ENCODE measurements at regions not wholly inside any gene's neighbourhood (a gene's known extent, or its start where the extent isn't known, plus 50 kb on each side); places are given as distances from the start of the nearest gene placed in this dataset.
"Not testable (repeated sequence)": the region's sequence is repeated elsewhere in the genome, so short reads cannot be mapped to it uniquely, and the experiment has no call there.

DNA sequence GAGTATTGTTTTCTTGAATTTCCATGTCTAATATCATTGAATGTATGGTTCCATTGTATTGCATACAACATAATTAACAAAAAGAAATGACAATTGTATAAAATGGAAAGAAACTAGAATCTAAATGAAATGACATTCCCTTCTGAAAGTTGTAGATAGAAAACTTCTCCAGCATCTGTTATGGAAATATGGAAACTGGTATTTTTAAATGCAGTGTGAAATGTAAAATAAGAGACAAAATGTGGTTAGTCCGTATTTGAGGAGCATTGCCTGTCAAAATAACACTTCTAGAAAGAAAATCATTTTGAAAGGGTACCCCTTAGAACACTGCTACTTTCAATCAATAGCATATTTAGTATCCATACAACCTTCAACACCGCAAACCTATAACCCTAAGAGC, 286.3 kb upstream of the CELF2 start:
- DNase-seq = no peak
- Histone ChIP-seq H2BK15ac (replicated peaks; ENCODE audit: low read depth) (no peak overlapping the region), H3K79me2 (ENCODE audit: control insufficient read depth, insufficient read depth, low read length) (no peaks in the 10 kb centered on the region), H2BK120ac (ENCODE audit: low read depth, low read length) (no peak overlapping the region), H4K8ac (ENCODE audit: low read depth, low read length) (no peak overlapping the region), H2AK5ac (ENCODE audit: low read length) (no peak overlapping the region), H3K4ac (ENCODE audit: low read depth, low read length) (no peak overlapping the region), H3K18ac (ENCODE audit: low read length) (no peak overlapping the region), H3K56ac (ENCODE audit: low read length) (no peak overlapping the region), H3K9ac (ENCODE audit: low read length) (no peak overlapping the region), H3K23ac (ENCODE audit: low read length) (no peak overlapping the region), H2BK5ac (ENCODE audit: low read length) (no peak overlapping the region), H3K4me2 (ENCODE audit: low read length) (no peak overlapping the region), H3K27ac (ENCODE audit: low read depth, low read length) (no peak overlapping the region), H3K27me3 (ENCODE audit: insufficient read depth, low read length, poor library complexity) (no peaks in the 10 kb centered on the region), H3K79me1 (ENCODE audit: low read length) (no peaks in the 10 kb centered on the region), H3K4me1 (ENCODE audit: control insufficient read depth, low read depth, low read length) (no peaks in the 10 kb centered on the region), H4K5ac (ENCODE audit: low read length) (no peak overlapping the region), H3K4me3 (ENCODE audit: low read length) (no peak overlapping the region), H3K36me3 (ENCODE audit: control insufficient read depth, insufficient read depth, low read length) (no peaks in the 10 kb centered on the region)
- no CpG with 5 or more reads among the region's 2 CpGs for WGBS (ENCODE audit: extremely low coverage, insufficient coverage, low lambda C conversion rate)

DNA sequence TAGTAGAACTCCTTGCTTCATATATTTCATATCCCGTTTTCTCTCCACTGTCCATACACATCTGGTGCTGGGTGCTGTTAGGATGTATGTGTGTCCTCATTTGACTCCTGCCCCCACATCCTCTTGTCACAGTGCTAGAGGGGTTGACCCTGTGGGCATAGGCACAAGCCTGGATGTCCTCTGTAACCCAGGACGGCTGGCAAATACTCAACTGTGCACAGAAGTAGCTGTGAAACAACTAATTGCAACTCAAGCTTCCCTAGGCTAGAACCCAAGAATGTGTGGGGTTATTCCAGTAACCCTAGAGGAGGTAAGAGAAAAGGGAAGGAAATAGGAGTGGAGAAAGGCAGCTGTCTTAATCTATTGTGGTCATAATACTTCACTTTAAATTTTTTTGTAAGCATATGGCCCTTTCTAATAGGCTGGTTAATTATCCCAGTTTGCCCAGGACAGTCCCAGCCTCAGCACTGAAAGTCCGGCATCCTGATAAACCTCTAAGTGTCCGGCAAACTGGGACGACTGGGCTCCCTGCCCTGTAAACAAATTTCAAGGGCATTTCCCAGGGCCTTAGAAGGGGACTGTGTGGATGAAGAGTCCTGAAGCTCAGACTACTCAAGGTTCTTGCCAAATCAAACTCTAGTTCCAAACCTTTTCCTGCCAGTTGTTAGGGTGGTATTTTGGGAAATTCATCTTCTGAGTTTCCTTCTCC, 283.2 kb upstream of the CELF2 start:
- WGBS (ENCODE audit: extremely low coverage, insufficient coverage, low lambda C conversion rate) = no CpG with 5 or more reads among the region's 5 CpGs
- H3K4me3 ChIP-seq (ENCODE audit: low read length) = no peak overlapping the region
- no peak overlapping the region for H2AK5ac ChIP-seq (ENCODE audit: low read length)
- no peaks in the 10 kb centered on the region for H3K79me1 ChIP-seq (ENCODE audit: low read length)
- H3K79me2 ChIP-seq (ENCODE audit: control insufficient read depth, insufficient read depth, low read length) = no peaks in the 10 kb centered on the region
- H3K4me2 ChIP-seq (ENCODE audit: low read length) = no peak overlapping the region
- no peaks in the 10 kb centered on the region for H3K36me3 ChIP-seq (ENCODE audit: control insufficient read depth, insufficient read depth, low read length)
- no peak for DNase-seq
- H2BK5ac ChIP-seq (ENCODE audit: low read length) = no peak overlapping the region
- no peak overlapping the region for H3K27ac ChIP-seq (ENCODE audit: low read depth, low read length)
- no peaks in the 10 kb centered on the region for H3K27me3 ChIP-seq (ENCODE audit: insufficient read depth, low read length, poor library complexity)
- H3K23ac ChIP-seq (ENCODE audit: low read length) = no peak overlapping the region
- no peak overlapping the region for H3K18ac ChIP-seq (ENCODE audit: low read length)
- no peak overlapping the region for H2BK120ac ChIP-seq (ENCODE audit: low read depth, low read length)
- H3K4me1 ChIP-seq (ENCODE audit: control insufficient read depth, low read depth, low read length) = no peaks in the 10 kb centered on the region
- no peak overlapping the region for H4K5ac ChIP-seq (ENCODE audit: low read length)
- H3K56ac ChIP-seq (ENCODE audit: low read length) = no peak overlapping the region
- no peak overlapping the region for H3K4ac ChIP-seq (ENCODE audit: low read depth, low read length)
- H4K8ac ChIP-seq (ENCODE audit: low read depth, low read length) = no peak overlapping the region
- H2BK15ac ChIP-seq (replicated peaks; ENCODE audit: low read depth) = no peak overlapping the region
- no peak overlapping the region for H3K9ac ChIP-seq (ENCODE audit: low read length)

DNA sequence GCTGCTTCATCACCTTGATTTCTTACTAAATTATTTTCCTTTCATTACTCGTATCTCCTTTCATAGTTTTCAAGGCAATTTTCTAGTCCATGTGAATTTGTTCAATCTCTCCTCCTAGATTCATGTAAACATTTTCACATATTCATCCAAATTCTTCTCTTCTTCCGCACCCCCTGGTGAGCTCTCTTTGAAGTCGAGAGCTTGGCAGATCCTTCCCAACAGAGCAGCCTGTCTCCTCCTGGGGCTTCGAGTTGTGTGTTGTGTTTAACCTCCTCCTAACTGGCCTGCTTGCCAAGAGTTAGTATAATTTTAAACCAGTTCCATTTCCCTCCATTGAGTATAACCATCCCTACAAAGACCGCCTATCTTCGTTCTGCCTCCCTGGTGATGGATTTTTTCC, 272.4 kb upstream of the CELF2 start:
- H4K5ac ChIP-seq (ENCODE audit: low read length) = no peak overlapping the region
- no peak overlapping the region for H3K9ac ChIP-seq (ENCODE audit: low read length)
- H3K79me1 ChIP-seq (ENCODE audit: low read length) = no peaks in the 10 kb centered on the region
- H4K8ac ChIP-seq (ENCODE audit: low read depth, low read length) = no peak overlapping the region
- no peaks in the 10 kb centered on the region for H3K79me2 ChIP-seq (ENCODE audit: control insufficient read depth, insufficient read depth, low read length)
- H3K27ac ChIP-seq (ENCODE audit: low read depth, low read length) = no peak overlapping the region
- no peaks in the 10 kb centered on the region for H3K4me1 ChIP-seq (ENCODE audit: control insufficient read depth, low read depth, low read length)
- H2AK5ac ChIP-seq (ENCODE audit: low read length) = no peak overlapping the region
- H3K56ac ChIP-seq (ENCODE audit: low read length) = no peak overlapping the region
- DNase-seq = peak; percentile 8
- no peaks in the 10 kb centered on the region for H3K27me3 ChIP-seq (ENCODE audit: insufficient read depth, low read length, poor library complexity)
- H3K36me3 ChIP-seq (ENCODE audit: control insufficient read depth, insufficient read depth, low read length) = no peaks in the 10 kb centered on the region
- H3K4ac ChIP-seq (ENCODE audit: low read depth, low read length) = no peak overlapping the region
- WGBS (ENCODE audit: extremely low coverage, insufficient coverage, low lambda C conversion rate) = no CpG with 5 or more reads among the region's 6 CpGs
- H3K4me3 ChIP-seq (ENCODE audit: low read length) = no peak overlapping the region
- no peak overlapping the region for H3K18ac ChIP-seq (ENCODE audit: low read length)
- no peak overlapping the region for H3K23ac ChIP-seq (ENCODE audit: low read length)
- H2BK5ac ChIP-seq (ENCODE audit: low read length) = no peak overlapping the region
- H2BK15ac ChIP-seq (replicated peaks; ENCODE audit: low read depth) = no peak overlapping the region
- no peak overlapping the region for H2BK120ac ChIP-seq (ENCODE audit: low read depth, low read length)
- no peak overlapping the region for H3K4me2 ChIP-seq (ENCODE audit: low read length)

DNA sequence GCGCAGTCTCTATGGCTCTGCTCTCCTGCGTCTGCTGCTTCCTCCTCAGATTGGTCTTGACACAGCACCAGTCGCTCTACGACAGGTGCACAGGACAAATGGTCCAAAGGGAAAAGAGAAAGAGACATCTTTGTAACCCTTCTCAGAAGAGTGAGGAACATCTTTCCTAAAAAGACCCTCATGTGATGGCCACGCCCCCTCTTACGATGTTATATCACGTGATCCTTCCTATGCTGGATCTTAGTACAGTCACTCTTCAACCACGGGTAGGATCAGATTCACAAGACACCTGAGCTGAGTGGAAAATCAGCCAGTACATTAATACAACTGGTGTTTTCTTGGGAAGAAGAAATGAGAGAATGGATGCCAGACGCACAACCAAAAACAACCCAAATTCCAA, 262.2 kb upstream of the CELF2 start:
- Histone ChIP-seq H2BK120ac (ENCODE audit: low read depth, low read length) (no peak overlapping the region), H3K79me1 (ENCODE audit: low read length) (no peaks in the 10 kb centered on the region), H2BK15ac (replicated peaks; ENCODE audit: low read depth) (no peak overlapping the region), H4K8ac (ENCODE audit: low read depth, low read length) (no peak overlapping the region), H2BK5ac (ENCODE audit: low read length) (no peak overlapping the region), H3K27me3 (ENCODE audit: insufficient read depth, low read length, poor library complexity) (no peaks in the 10 kb centered on the region), H3K56ac (ENCODE audit: low read length) (no peak overlapping the region), H3K4me1 (ENCODE audit: control insufficient read depth, low read depth, low read length) (no peaks in the 10 kb centered on the region), H3K79me2 (ENCODE audit: control insufficient read depth, insufficient read depth, low read length) (no peaks in the 10 kb centered on the region), H3K4me3 (ENCODE audit: low read length) (no peak overlapping the region), H2AK5ac (ENCODE audit: low read length) (no peak overlapping the region), H3K36me3 (ENCODE audit: control insufficient read depth, insufficient read depth, low read length) (no peaks in the 10 kb centered on the region), H3K23ac (ENCODE audit: low read length) (no peak overlapping the region), H3K18ac (ENCODE audit: low read length) (no peak overlapping the region), H3K4me2 (ENCODE audit: low read length) (no peak overlapping the region), H4K5ac (ENCODE audit: low read length) (no peak overlapping the region), H3K4ac (ENCODE audit: low read depth, low read length) (no peak overlapping the region), H3K27ac (ENCODE audit: low read depth, low read length) (no peak overlapping the region), H3K9ac (ENCODE audit: low read length) (no peak overlapping the region)
- no peak for DNase-seq
- no CpG with 5 or more reads among the region's 9 CpGs for WGBS (ENCODE audit: extremely low coverage, insufficient coverage, low lambda C conversion rate)

DNA sequence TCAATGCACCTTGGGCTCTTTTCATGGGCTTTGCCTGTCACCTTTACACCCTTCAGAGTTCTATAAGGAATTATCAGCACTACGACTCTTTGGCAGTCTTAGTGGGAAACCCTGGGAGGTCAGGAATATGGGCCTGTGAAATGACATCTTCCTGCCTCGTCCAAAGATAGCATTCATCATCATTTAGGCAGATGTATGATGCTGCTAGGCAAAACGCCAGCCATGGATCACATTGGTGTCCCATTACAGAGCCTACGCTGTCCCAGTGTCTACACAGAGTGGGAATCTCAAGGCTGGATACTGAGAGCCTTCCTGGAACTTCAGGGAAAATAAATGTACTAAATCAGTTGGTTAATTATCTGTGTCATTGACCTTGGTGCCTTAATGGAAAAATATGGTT, 259.4 kb upstream of the CELF2 start:
- H2BK5ac ChIP-seq (ENCODE audit: low read length) = no peak overlapping the region
- H3K9ac ChIP-seq (ENCODE audit: low read length) = no peak overlapping the region
- H3K79me2 ChIP-seq (ENCODE audit: control insufficient read depth, insufficient read depth, low read length) = no peaks in the 10 kb centered on the region
- H3K23ac ChIP-seq (ENCODE audit: low read length) = no peak overlapping the region
- H2BK120ac ChIP-seq (ENCODE audit: low read depth, low read length) = no peak overlapping the region
- H3K56ac ChIP-seq (ENCODE audit: low read length) = no peak overlapping the region
- H3K18ac ChIP-seq (ENCODE audit: low read length) = no peak overlapping the region
- H3K36me3 ChIP-seq (ENCODE audit: control insufficient read depth, insufficient read depth, low read length) = no peaks in the 10 kb centered on the region
- no peaks in the 10 kb centered on the region for H3K79me1 ChIP-seq (ENCODE audit: low read length)
- no peak overlapping the region for H2AK5ac ChIP-seq (ENCODE audit: low read length)
- H3K4me1 ChIP-seq (ENCODE audit: control insufficient read depth, low read depth, low read length) = no peaks in the 10 kb centered on the region
- no CpG with 5 or more reads among the region's 4 CpGs for WGBS (ENCODE audit: extremely low coverage, insufficient coverage, low lambda C conversion rate)
- H3K27me3 ChIP-seq (ENCODE audit: insufficient read depth, low read length, poor library complexity) = no peaks in the 10 kb centered on the region
- no peak overlapping the region for H4K5ac ChIP-seq (ENCODE audit: low read length)
- no peak for DNase-seq
- no peak overlapping the region for H4K8ac ChIP-seq (ENCODE audit: low read depth, low read length)
- H3K27ac ChIP-seq (ENCODE audit: low read depth, low read length) = no peak overlapping the region
- H3K4me2 ChIP-seq (ENCODE audit: low read length) = no peak overlapping the region
- no peak overlapping the region for H2BK15ac ChIP-seq (replicated peaks; ENCODE audit: low read depth)
- H3K4ac ChIP-seq (ENCODE audit: low read depth, low read length) = no peak overlapping the region
- H3K4me3 ChIP-seq (ENCODE audit: low read length) = no peak overlapping the region

DNA sequence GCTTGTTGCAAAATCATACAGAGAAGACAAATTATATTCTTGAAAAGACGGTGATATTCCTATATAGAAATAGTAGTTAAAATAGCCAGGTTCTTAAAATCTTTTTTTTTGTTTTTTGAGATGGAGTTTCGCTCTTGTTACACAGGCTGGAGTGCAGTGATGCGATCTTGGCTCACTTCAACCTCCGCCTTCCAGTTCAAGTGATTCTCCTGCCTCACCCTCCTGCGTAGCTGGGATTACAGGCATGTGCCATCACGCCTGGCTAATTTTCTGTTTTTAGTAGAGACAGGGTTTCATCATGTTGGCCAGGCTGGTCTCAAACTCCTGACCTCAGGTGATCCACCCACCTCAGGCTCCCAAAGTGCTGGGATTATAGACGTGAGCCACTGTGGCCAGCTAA, 257.9 kb upstream of the CELF2 start:
- H3K4me3 ChIP-seq (ENCODE audit: low read length); DNase-seq; H2BK15ac ChIP-seq (replicated peaks; ENCODE audit: low read depth); H3K56ac ChIP-seq (ENCODE audit: low read length); H3K79me2 ChIP-seq (ENCODE audit: control insufficient read depth, insufficient read depth, low read length); H2BK120ac ChIP-seq (ENCODE audit: low read depth, low read length); H3K9ac ChIP-seq (ENCODE audit: low read length); H3K4me2 ChIP-seq (ENCODE audit: low read length); H3K4me1 ChIP-seq (ENCODE audit: control insufficient read depth, low read depth, low read length); H3K36me3 ChIP-seq (ENCODE audit: control insufficient read depth, insufficient read depth, low read length); H4K5ac ChIP-seq (ENCODE audit: low read length); H3K18ac ChIP-seq (ENCODE audit: low read length); H3K79me1 ChIP-seq (ENCODE audit: low read length); H2AK5ac ChIP-seq (ENCODE audit: low read length); H3K23ac ChIP-seq (ENCODE audit: low read length); H2BK5ac ChIP-seq (ENCODE audit: low read length); H3K27me3 ChIP-seq (ENCODE audit: insufficient read depth, low read length, poor library complexity); H3K27ac ChIP-seq (ENCODE audit: low read depth, low read length); H4K8ac ChIP-seq (ENCODE audit: low read depth, low read length); H3K4ac ChIP-seq (ENCODE audit: low read depth, low read length): not testable (repeated sequence)
- WGBS (ENCODE audit: extremely low coverage, insufficient coverage, low lambda C conversion rate) = no CpG with 5 or more reads among the region's 7 CpGs

Measured in mesendoderm (in vitro differentiated cells).